LNCAP (cell line): ENCODE measurements at regions not wholly inside any gene's neighbourhood (a gene's known extent, or its start where the extent isn't known, plus 50 kb on each side); places are given as distances from the start of the nearest gene placed in this dataset.
A peak's percentile ranks its signal among the peaks of the same experiment; 100 is the strongest.

Experiments used
- TF ChIP-seq, protein P1 (sequence below): fragments of 450-650 bp; IDR thresholded peaks from 2 replicates; pipeline ENCODE4 v1.5.1; 2017; ENCODE audit warnings: mild to moderate bottlenecking

DNA sequence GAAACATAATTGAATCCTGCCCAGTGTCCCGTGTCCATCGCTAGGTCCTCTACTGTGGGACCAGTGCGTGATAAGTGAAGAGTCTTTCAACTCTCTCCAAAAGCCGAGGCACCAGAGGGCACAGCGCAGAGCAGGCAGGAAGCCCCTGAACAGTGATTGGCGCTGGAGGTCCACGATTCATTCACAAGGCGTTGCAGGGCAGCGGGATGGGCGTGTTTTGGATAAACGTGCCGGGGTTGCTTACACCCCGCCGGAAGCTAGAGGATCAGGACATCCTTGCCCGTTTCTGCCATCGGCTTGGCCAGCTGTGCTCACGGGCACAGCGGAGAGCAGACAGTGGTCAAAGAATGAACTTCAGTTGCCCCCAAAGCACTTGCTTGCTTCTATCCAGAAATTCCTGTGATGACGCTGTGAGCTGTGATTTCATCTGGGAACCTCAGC lies 86.0 kb upstream of the PFKP start:
- TF ChIP-seq, protein P1, sequence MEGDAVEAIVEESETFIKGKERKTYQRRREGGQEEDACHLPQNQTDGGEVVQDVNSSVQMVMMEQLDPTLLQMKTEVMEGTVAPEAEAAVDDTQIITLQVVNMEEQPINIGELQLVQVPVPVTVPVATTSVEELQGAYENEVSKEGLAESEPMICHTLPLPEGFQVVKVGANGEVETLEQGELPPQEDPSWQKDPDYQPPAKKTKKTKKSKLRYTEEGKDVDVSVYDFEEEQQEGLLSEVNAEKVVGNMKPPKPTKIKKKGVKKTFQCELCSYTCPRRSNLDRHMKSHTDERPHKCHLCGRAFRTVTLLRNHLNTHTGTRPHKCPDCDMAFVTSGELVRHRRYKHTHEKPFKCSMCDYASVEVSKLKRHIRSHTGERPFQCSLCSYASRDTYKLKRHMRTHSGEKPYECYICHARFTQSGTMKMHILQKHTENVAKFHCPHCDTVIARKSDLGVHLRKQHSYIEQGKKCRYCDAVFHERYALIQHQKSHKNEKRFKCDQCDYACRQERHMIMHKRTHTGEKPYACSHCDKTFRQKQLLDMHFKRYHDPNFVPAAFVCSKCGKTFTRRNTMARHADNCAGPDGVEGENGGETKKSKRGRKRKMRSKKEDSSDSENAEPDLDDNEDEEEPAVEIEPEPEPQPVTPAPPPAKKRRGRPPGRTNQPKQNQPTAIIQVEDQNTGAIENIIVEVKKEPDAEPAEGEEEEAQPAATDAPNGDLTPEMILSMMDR: no peak

DNA sequence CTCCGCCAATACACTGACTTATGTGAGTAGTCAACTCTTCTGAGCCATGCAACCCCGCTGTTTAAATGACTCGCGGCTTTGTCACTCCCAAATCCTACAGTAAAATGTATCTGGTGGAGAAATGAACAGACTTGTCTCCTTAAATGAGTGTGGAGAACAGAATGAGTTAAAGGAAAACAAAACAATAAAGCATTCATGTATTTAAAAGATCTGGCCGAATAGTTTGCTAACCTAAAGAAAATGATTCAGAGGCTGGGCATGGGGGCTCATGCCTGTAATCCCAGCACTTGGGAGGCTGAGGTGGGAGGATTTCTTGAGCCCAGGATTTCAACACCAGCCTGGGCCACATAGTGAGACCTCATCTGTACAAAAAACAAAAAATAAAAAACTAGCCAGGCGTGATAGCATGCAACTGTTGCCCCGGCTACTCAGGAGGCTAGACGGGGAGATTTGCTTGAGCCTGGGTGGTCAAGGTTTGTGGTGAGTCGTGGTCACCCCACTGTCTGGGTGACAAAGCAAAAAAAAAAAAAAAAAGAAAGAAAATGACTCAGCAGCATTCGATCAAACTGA lies 86.5 kb upstream of the PFKP start:
- TF ChIP-seq, protein P1: no peak

DNA sequence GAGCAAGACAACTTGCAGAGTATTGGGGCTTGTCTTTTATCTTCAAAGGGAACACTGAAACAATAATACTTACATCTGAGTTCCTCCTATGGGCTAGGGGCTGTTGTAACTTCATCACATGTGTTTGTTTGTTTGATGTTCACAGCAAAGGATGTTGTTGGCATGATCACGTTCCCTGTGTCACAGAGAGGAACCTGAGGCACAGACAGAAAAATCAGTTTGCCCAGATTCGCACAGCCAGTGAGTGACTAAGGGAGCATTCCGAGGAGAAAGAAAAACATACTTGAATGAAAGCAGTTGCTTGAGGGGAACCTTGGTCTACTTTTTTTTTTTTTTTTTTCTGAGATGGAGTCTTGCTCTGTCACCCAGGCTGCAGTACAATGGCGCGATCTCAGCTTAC lies 87.2 kb upstream of the PFKP start:
- TF ChIP-seq, protein P1: no peak

DNA sequence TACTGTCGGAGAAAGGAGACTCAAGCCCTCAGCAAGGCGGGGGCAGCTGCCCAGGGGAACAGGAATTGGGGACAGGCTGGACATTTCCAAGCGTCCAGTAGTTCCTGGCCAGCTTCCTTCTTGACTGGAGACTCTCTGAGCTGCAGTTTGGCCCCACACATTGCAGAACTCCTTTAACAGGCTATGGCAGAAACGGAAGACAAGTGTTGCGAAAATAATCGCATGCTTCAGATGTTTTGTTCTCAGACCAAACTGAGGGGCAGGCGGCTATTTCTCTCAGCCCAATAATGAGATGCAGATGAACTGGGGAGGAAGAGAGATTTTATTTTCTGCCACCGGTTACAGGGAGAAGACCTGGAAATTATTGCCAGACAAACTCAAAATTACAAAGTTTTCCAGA lies 88.0 kb upstream of the PFKP start:
- TF ChIP-seq, protein P1: no peak

DNA sequence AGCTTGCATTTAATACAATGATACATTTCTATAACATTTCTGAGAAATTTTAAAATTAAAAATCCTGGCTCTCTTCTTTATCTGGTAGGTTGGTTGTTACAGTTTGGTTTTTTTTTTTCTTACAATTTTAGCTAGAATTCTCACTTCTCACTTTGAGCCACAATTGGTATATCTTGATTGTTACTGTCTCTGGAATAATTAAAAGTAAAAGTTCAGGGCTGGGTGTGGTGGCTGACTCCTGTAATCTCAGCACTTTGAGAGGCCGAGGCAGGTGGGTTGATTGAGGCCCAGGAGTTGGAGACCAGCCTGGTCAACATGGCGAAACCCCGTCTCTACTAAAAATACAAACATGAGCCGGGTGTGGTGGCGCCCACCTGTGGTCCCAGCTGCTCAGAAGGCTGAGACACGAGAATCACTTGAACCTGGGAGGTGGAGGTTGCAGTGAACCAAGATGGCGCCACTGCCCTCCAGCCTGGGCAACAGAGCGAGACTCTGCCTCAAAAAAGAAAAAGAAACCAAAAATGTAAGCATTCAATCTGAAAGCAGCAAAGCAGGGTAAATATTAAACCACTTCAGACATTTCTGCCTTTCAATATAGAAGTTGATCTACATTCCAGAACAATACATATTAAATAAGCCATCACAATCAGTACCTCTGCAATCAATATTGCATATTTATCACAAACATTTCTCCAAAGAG lies 88.6 kb upstream of the PFKP start:
- TF ChIP-seq, protein P1: no peak

DNA sequence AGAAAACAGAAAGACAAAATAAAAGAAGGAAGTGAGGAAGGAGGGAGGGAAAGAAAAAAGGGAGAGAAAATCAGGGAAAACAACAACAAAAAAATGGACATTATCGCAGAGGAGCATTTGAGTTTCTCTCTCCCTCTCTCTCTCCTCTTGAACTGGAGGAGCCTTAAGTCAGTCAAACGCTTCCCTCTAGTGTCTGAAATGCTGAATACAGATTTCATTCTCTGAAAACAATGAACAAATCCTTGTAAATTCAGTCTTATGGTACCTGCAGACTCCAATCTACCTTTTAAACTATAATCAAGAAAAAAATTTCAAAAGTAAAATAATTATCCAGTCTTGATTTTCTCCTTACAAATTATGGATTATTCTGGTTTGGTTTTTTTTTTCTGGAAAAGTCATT lies 89.2 kb upstream of the PFKP start:
- TF ChIP-seq, protein P1: peak; percentile 59

DNA sequence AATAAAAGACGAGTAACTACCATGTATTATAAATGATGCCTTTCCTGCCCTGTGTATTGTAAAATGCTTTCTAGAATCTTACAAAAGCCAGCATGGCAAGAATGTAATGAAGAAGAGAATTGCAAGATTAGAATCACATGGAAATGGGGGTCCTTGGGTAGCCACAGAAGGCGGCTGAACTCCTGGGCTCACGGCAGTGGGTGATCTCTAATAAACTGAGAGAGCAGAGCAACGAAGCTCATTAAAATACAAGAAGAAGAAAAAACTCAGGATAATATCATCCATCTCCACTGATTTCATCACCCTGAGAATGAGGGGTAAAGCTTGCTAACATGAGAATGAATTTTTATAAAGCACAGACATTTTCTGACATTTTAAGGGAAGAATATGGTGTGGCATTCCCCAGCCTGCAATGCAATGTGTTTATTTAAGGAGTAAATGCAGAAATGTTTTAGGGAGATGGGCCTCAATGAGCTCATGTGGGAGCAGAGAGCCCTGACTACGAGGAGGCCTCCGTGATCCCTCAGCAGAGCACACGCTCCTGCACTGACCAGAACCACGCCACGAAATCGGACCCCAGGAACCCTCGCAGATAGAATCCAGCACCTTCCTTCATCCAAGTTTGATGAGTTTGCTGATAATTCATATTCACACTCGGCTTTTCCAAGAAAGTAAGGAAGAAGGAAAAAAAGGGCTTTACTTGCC lies 92.7 kb upstream of the PFKP start:
- TF ChIP-seq, protein P1: no peak
